ENCODE measurements at regions not wholly inside any gene's neighbourhood (a gene's known extent, or its start where the extent isn't known, plus 50 kb on each side); places are given as distances from the start of the nearest gene placed in this dataset.

GRCh38 chr3:178392511-178392926 lies 143.7 kb upstream of the KCNMB2 start (continued):
- no peak for TF ChIP-seq SAP30 (IDR thresholded peaks at IDR 0.05; ENCODE audit: insufficient read depth, insufficient replicate concordance, low read length)
